Stimulated activated CD4-positive, alpha-beta T cell treated with anti-CD3 and anti-CD28 coated beads, Interleukin-1b, Interleukin-23, amount 100 ng/mL, for 24 hours (primary cell): ENCODE measurements at regions not wholly inside any gene's neighbourhood (a gene's known extent, or its start where the extent isn't known, plus 50 kb on each side); places are given as distances from the start of the nearest gene placed in this dataset.
"Not testable (repeated sequence)": the region's sequence is repeated elsewhere in the genome, so short reads cannot be mapped to it uniquely, and the experiment has no call there.

Experiments used
- DNase-seq, 4 experiments: peaks; one replicate each; pipeline ENCODE4 v3.0.0-alpha.2; 2020; ENCODE audit warnings: low read depth in 4 of 4, low spot score in 1 of 4

DNA sequence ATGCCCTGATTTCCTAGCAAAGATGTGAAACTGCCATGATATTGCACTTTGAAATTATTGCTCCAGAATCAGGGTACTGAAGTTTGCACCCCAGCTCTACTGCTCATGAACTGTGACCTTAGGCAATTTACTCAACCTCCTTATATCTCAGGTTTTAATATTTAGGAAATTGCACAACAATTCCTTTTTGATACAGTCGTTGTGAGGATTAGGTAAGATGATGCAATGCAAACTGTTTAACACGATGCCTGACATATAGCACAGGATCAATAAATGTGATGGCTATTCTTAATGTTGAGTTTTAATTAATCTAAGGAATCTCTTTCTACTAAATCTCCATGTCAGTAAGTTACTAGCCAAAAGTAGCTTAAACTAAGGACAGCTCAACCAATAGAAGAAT, 555.8 kb downstream of the GALC start:
- DNase-seq: no peak

DNA sequence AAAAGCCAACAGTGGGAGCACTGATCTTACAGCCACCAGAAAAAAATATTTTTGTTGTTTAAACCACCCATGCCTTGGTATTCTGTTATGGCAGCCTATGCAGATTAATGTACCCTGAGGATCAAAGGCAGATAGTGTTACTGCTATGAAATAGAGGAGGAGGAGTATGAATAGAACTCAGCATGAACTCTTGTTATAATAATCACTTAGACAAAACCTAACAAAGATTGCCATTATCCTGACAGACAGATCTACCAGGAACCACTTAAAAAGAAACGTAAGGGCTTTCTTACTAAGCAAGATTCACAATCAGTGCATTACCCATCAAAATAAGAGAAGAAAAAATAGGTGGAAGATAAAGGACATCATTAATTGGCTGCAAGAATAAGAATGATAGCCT, 558.3 kb downstream of the GALC start:
- no peak for DNase-seq

DNA sequence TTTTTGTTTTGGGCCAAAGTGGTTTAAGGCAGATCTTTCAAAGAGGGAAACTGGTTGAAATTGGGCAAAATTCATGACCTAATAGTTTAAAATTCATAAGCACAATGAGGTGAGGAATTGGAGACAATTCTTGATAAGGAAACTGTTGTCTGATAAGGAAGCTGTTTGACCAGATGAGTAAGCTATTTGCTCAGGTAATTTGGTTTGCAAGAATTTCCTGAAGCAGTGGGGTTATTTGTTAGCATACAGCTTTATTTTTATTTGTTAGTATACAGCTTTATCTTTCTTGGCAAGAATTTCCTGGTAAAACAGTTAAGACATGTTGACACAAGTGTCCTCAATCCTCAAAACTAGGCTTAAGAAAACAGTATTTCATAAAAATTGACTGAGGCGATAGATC, 559.0 kb downstream of the GALC start:
- DNase-seq: no peak

DNA sequence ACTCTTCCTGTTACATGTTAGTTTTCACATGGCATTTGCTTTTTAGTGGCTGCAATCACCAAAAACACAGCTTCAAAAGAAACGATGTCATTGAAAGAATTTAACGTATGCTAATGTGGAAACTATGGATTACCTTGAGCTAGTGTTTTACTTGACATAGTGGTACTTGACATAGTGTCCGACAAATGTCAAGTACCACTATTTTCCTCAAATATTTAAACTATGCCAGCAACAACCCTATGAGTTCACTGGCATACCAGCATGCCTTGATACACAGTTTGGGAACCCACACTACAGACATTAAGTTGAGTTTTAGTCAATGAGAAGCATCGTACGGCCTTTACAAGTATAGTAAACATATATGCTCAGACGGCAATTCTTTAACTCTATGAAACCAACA, 560.3 kb downstream of the GALC start:
- no peak for DNase-seq

DNA sequence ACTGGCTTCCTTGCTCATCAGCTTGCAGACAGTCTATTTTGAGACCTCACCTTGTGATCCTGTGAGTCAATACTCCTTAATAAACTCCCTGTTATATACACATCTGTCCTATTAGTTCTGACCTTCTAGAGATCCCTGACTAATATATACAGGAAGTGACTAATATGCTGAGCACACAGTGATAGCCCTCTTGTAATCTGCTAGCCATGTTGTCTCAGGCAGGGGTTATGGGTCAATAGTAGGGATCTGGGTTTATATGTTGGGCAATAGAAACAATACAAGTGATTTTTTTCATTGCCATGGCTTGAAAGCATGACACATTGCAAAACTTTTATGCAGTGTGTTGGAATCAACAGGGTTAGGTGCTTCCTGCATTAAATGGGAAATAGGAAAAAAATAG, 562.2 kb downstream of the GALC start:
- DNase-seq: no peak

DNA sequence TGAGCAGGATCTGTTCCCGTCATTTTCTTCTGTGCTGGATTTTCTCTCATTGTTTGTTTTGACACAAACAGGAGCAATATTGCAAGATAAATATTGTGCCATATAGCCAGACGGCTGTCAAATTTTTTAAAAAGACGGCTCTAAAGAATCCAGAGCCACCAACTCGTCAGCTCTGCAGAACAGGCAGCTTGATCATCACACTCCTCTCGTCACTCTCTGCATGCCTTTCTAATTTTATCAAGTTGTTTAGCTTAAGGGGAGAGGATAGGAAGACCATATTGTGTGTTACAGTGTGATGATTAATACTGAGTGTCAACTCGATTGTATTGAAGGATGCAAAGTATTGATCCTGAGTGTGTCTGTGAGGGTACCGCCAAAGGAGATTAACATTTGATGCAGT, 562.8 kb downstream of the GALC start:
- no peak for DNase-seq

DNA sequence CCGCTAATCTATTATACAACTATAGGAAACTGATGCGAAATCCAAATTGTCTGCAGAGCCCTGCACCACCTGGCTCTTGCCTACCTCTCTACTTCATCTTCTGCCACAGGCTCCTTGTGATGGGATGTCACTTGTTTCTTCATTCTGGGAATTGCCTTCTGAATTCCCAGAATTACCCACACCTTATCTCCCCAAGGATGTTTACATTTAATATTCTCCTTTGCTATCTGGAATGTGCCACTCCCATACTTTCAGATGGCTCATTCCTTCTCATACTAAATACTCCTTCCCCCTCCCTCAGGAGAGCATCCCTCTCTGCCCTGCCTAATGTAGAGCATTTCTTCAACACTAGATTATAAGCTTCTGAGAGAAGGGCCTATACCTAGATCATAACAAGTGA, 573.1 kb downstream of the GALC start:
- no peak for DNase-seq

DNA sequence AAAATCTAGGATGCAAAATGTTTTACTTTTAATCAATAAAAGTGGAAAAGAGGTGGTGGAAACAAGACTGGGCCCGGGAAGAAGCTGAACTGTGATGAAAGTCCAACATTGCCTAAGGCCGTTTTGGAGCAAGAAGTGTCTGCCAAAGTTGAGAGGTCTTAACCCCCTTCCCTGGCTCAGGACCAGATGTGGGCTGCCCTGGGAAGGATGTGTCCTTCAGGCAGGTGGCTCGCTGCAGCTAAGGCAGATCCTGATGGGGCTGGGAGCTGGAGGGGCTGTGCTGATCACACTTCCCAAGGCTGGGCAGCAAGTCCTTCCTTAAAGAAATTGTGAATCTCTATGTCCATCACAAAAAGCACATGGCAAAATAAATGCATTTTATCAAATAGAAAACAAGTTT, 581.6 kb downstream of the GALC start:
- no peak for DNase-seq

DNA sequence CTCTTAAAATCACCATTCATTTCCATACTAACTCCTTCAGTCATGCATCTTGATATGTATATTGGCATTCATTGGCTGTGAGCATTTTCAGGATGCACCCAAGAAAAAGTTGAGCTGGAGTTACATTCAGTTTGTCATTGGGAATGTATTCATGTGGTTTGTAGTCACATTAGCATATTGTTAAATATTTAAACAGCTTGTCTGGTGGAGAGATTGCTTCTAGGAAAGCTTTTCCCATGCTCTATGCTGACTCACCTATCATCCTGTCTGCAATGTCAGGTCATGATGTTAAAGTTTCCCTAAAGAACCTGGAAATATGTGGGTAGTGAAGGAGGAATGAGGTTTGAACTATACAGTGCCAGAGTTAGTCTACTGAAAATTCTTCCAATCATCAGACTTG, 583.6 kb downstream of the GALC start:
- no peak for DNase-seq

DNA sequence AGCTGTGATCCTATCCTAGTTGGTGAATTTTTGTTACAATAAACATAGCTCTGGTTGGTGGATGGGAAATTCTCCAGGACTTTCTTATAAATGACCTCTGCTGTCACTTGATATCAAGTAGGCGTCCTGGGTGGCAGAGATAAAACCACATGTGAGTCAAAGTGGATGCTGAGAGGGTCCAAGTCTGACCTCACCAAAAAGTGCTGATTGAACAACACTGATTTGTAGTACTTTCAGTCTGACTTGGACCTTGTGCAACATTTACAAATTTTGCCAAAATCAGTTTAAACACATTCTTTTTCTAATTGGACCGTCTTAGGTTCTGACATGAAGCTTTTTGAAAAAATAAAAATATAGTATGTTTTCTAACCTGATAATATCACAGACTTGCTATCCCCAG, 585.6 kb downstream of the GALC start:
- no peak for DNase-seq

DNA sequence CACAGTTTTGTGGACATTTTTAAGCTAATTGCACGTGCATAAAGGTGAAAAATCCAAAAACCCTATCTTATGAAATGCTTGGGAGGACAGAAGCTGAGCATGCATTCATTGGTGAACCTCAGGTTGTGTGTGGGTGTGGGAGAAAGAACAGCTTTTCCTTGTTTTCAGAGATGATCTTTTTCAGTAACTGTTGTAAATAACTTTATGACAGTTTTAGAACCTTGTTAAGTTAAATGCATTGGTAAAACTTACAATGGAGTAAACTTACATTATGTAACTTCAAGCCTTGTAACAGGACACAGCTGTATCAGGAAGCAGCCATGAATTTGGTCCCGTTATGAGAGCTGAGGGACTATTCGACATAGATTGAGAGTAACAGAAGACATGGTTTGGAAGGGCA, 587.4 kb downstream of the GALC start:
- no peak for DNase-seq

DNA sequence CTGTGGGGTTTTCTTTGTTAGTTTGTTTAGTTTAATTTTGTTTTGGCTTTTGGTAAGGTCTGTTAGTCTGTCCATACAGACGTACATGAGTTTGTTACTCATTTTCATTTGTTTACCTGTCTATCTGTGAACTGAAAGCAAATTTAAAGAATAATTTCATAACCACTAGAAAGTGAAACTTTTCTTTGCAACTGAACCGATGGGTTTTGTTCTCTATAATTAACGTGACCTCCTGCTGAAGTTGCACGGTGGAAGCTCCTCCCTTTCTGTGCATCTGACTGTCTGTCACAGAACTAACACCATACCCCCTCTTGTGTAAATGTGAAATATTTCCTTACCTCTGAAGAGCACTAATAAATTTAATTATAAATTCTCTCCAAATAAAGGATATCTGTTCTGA, 595.5 kb downstream of the GALC start:
- DNase-seq: no peak

DNA sequence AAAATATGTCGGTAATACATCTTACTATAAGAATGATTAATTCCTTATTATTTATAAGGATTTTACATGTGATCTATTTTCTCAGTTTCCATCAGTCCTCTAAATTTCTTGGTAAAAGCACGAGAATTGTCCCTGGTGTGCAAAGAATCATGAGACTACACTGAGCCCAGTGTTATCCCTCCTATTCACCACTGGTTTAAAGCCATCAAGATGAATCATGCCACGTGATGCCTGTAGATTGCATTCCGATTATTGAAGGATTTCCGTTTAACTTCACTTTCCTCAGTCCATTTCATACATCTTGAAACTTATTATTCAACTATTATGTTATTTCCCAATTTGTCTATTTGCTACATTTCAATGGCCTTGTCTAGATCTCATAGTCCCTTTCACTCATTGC, 601.9 kb downstream of the GALC start:
- no peak for DNase-seq

DNA sequence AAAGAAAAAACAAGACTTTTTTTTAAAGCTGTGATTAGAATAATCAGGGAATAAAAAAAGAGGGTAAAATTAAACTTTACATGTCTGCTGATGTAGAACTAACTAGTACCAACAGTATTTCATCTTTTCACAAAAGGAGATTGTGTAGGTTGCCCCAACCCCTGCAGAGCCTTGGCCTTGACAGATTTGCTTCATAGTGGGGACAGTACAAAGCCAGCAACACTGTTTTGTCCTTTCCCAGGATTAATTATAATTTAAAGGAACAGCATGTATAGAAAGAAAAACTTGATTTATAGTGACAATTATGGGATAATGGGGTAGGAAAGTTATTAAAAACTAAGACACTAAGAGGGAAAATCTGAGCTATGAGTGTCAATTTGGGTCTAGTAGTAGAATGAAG, 604.0 kb downstream of the GALC start:
- DNase-seq: no peak

DNA sequence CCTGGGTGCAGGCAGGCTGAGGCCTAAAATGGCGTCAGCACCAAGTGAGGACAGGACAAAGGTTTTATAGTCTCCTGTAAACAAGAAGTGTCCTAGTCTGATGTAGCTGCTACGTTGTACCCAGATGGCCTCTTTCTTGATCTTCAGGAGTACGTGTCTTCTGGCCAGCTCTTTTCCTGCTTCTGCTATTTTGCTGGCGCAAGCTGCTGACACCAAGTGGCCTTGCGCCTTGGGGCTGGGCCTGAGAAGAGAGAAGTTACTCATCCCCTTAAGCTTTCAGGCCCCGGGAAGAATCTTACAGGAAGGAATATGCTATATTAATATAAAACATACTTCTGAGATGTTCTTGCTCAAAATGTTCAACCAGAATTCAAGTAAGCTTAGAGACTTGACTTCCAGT, 605.2 kb downstream of the GALC start:
- DNase-seq: no peak

DNA sequence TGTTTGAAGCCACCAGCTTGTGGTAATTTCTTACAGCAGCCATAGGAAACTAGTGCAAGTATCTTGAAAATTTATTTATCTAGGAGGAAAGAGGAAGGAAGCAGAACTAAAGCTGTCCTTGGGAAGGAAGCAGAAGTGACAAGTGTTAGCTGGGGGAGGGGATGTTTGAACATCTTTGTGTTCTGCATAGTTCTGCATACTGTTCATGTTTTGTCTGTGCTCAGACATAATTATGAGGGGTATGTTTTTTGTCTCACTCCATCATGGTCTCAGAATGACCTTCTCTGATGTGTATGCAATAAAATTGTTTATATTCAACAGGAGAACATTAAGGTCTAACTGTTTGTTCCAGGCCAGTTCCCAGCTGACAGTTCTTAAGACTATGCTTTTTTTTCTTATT, 606.5 kb downstream of the GALC start:
- no peak for DNase-seq

DNA sequence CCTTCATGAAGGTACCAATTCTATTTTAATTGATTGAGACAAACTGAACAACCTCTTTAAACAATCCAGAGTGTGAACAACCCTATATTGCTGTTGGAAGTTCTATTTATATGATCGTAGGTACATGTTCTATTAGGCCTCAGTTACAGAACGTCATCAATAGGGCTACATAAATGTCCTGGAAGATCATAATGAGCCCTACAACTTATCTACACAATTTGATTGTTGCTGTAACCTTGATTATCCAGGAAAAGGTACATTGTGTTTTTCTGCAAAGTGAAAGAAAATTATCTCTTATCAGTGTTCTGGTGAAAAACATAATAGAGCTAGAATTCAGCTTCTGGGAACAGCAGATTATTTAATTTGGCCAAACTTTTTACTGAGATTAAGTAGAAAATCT, 612.9 kb downstream of the GALC start:
- DNase-seq: no peak

DNA sequence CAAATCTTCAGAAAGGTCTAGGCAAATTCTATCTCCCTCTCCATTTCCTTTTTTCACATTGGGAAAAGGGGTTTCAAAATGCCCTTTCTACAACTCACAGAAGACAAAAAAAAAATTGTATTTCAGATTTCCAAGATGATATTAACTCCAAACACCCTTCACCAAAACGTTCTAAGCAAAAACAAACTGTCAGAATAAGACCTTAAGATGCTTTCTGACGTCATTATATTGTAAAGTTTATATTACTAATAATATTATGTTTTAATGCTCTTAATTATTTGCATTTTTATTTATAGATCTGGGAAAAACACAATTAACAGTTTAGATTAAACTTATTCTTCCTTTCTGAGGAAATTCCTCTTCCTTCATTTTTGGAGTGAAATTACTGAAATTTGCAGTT, 624.2 kb downstream of the GALC start:
- no peak for DNase-seq

DNA sequence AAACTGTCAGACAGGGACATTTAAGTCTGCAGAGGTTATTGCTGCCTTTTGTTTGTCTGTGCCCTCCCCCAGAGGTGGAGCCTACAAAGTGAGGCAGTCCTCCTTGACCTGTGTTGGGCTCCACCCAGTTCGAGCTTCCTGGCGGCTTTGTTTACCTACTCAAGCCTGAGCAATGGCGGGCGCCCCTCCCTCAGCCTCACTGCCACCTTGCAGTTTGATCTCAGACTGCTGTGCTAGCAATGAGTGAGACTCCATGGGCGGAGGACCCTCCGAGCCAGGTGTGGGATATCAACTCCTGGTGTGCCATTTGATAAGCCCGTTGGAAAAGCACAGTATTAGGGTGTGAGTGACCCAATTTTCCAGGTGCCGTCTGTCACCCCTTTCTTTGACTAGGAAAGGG, 632.7 kb downstream of the GALC start:
- not testable (repeated sequence) for DNase-seq

DNA sequence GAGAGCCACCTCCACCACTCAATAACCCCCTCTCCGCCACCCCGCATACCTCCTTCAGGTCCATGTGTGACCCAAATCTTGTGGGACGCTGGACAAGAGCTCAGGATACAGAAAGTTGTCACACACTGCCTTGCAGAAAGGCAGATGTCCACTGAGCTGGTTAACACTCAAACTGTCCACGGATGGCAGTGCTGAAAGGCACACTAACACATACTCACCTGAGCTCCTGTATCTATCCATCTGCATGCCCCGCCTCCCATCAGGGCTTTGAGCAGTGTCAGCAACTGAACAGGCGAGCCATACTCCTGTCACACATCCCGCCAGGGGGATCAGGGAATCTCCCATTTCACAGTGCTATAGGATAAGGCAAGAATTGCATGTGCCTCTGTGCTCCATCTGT, 642.0 kb downstream of the GALC start:
- no peak for DNase-seq

DNA sequence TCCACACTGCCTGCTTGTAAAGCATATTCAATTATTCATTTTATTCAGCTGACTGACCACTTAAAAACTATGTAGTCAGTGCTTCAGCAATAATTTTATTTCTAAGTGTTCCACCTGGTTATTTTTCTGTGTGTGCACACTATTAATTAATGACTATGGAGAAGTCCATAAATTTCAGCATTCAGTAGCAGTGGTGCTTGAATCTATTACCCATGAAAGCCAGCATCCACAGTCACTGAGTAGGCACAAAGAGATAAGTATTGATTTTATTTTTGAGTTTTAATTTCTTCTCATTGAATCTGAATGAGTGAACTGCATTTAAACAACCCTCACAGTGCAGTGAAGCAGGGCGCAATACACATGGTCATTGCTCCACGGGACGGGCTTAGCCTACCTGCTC, 643.1 kb downstream of the GALC start:
- DNase-seq: no peak

DNA sequence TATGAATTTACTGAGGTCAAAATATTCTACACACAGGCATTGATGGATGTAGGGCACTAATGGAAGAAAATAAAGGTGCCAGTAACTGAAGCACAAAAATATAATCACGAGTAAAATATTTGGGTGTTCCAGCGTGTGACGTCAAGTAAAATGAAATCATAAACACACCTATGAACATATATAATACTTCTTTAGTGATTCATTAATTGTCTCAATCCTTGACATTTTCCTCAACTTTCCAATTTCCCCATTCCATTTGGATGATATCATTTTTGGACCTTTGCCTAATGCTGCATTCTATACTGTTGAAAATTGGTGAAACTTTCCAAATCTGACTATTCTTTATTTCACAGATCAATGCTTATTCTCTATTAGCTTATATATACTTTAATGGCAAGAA, 649.3 kb downstream of the GALC start:
- DNase-seq: no peak

DNA sequence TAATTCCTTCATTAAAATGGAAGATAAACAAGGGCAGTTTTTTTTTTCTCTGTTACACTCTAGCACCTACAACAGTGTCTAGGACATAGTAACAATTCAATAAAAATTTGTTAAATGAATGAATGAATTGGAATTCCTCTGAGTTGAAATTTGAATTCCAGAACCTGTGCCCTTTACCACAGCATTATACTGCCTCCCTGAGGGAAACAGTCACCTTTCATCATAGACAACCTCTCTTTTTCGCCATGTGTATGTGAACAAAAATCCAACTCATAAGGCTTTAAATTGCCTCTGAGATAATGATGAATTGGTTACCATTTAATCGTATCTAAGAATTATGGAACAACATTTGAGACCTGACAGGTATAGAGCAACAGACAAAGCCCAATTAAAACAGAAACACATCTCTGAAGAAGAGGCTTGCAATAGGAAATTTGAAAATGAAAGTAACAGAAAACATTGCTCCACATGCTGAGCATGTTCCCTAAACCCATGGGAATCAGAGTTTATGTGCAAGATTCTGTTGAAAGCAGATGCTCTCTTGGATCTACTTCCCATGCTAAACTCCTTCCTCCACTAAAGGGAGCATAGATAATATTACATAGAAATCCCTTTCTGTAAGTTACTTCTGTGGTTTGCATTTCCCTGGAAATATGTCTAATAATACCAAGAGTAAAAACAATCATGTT, 657.8 kb downstream of the GALC start:
- DNase-seq: no peak

DNA sequence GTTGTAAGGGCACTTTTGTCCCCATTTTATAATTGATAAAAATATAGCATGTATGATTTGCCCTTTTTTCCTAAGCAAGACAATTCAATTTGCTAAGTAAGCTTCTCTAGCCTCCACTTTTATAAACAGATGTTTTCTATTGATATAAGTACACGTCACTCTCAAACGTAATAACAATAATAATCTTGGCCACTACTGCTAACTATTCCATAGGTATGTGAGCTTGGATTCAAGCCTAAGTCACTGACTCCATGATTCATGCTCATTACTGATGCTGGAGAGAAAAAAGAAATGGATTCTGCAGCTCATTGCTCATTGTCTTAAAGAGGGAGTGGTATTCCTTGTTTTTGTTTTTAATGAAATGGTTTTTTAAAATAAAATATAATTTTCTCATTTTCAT, 661.0 kb downstream of the GALC start:
- DNase-seq: no peak
